SK-N-SH (cell line): ENCODE measurements at regions not wholly inside any gene's neighbourhood (a gene's known extent, or its start where the extent isn't known, plus 50 kb on each side); places are given as distances from the start of the nearest gene placed in this dataset.

Experiments used
- CTCF ChIA-PET: fragments of 300-600, 350-600 bp; formaldehyde crosslinking; extraction: SDS; loops from one replicate; lab custom pipeline; 2021; lab: Yijun Ruan, JAX
- POLR2A ChIA-PET: fragments of 350-600 bp; sonication (Branson Sonifier 250); formaldehyde crosslinking; extraction: SDS; loops from one replicate; lab custom pipeline; 2020; ENCODE audit warnings: antibody characterized with exemption, inconsistent platforms; lab: Yijun Ruan, JAX
- DNase-seq: peaks from one replicate; pipeline ENCODE4 v3.0.0; 2012
- H2AFZ ChIP-seq: fragments of 200-600 bp; sonication (generic); 2 replicates; pipeline ENCODE4 v1.8.1; 2016; ENCODE audit warnings: antibody characterized with exemption, mild to moderate bottlenecking, low read depth
- H3F3A ChIP-seq: fragments of 200-600 bp; sonication (generic); replicated peaks from 2 replicates; pipeline ENCODE3; 2016; ENCODE audit warnings: antibody characterized with exemption, mild to moderate bottlenecking; ENCODE audit not compliant: insufficient read depth
- H3K27ac ChIP-seq, 2 experiments: fragments of 200-500 bp in 1 of 2; fragments of 200-600 bp in 1 of 2; sonication (Bioruptor generic) in 1 of 2; sonication (generic), shearing (Covaris generic) in 1 of 2; 2 replicates each; pipeline versions ENCODE4 v1.5.1 to v1.6.1; 2014 to 2016; ENCODE audit warnings: low read depth in 2 of 2, inconsistent platforms in 1 of 2, low read length in 1 of 2, mild to moderate bottlenecking in 1 of 2, mixed read lengths in 1 of 2
- H3K27me3 ChIP-seq: fragments of 200-600 bp; sonication (generic), shearing (Covaris generic); 2 replicates; pipeline ENCODE4 v1.6.1; 2016; ENCODE audit warnings: mixed run types; ENCODE audit not compliant: insufficient read depth
- H3K36me3 ChIP-seq, 2 experiments: fragments of 200-500 bp in 1 of 2; fragments of 200-600 bp in 1 of 2; sonication (Bioruptor generic) in 1 of 2; sonication (generic) in 1 of 2; replicated peaks in 1 of 2; 2 replicates each; pipeline versions ENCODE3 to v1.5.1; 2014 to 2016; ENCODE audit warnings: low read length in 1 of 2, mild to moderate bottlenecking in 1 of 2; ENCODE audit not compliant: insufficient read depth in 2 of 2, control insufficient read depth in 1 of 2
- H3K4me1 ChIP-seq, 2 experiments: fragments of 200-500 bp in 1 of 2; fragments of 200-600 bp in 1 of 2; sonication (Bioruptor generic) in 1 of 2; sonication (generic), shearing (Covaris generic) in 1 of 2; 2 replicates each; pipeline versions ENCODE4 v1.5.1 to v1.6.1; 2014 to 2016; ENCODE audit warnings: low read depth in 1 of 2, low read length in 1 of 2, mixed run types in 1 of 2; ENCODE audit not compliant: insufficient read depth in 2 of 2, control insufficient read depth in 1 of 2
- H3K4me2 ChIP-seq: fragments of 200-600 bp; sonication (generic), shearing (Covaris generic); 2 replicates; pipeline ENCODE4 v1.6.1; 2017; ENCODE audit warnings: mixed run types
- H3K4me3 ChIP-seq, 2 experiments: fragments of 200-500 bp in 1 of 2; fragments of 200-600 bp in 1 of 2; sonication (Bioruptor generic) in 1 of 2; sonication (generic), shearing (Covaris generic) in 1 of 2; 2 replicates each; pipeline versions ENCODE4 v1.5.1 to v1.8.1; 2014 to 2016; ENCODE audit warnings: low read depth in 2 of 2, inconsistent platforms in 1 of 2, low read length in 1 of 2, mild to moderate bottlenecking in 1 of 2, mixed read lengths in 1 of 2, moderate library complexity in 1 of 2
- H3K79me2 ChIP-seq: fragments of 200-600 bp; sonication (generic); 2 replicates; pipeline ENCODE4 v1.8.1; 2017; ENCODE audit warnings: mild to moderate bottlenecking; ENCODE audit not compliant: insufficient read depth
- H3K9ac ChIP-seq: fragments of 200-600 bp; sonication (generic); 2 replicates; pipeline ENCODE4 v1.6.1; 2017; ENCODE audit warnings: mixed run types
- H3K9me2 ChIP-seq: fragments of 200-600 bp; sonication (generic); 2 replicates; pipeline ENCODE4 v1.6.1; 2017; ENCODE audit warnings: mixed run types
- H3K9me3 ChIP-seq: fragments of 200-600 bp; sonication (generic); 2 replicates; pipeline ENCODE4 v1.6.1; 2017; ENCODE audit warnings: mixed run types, mild to moderate bottlenecking, moderate library complexity
- H4K20me1 ChIP-seq: fragments of 200-600 bp; sonication (generic); 2 replicates; pipeline ENCODE4 v1.6.1; 2017; ENCODE audit warnings: mild to moderate bottlenecking, mixed run types; ENCODE audit not compliant: insufficient read depth
- CHD2 ChIP-seq: fragments of 150-350 bp; IDR thresholded peaks from 2 replicates; pipeline ENCODE4 v1.6.1; 2018; ENCODE audit warnings: low read length; ENCODE audit not compliant: partially characterized antibody
- EP300 ChIP-seq, 2 experiments: IDR thresholded peaks; 2 replicates each; pipeline versions ENCODE4 v1.4.0 to v1.6.1; 2012; ENCODE audit warnings: borderline replicate concordance in 1 of 2, low read depth in 1 of 2, low read length in 1 of 2
- FOSL2 ChIP-seq: IDR thresholded peaks from 2 replicates; pipeline ENCODE4 v1.4.0; 2012; ENCODE audit warnings: low read depth, mild to moderate bottlenecking, moderate library complexity, borderline replicate concordance
- FOXM1 ChIP-seq: IDR thresholded peaks from 2 replicates; pipeline ENCODE4 v1.4.0; 2012; ENCODE audit warnings: low read depth, mild to moderate bottlenecking
- GABPA ChIP-seq: IDR thresholded peaks from 2 replicates; pipeline ENCODE4 v1.4.0; 2012; ENCODE audit warnings: low read depth, mild to moderate bottlenecking
- GATA2 ChIP-seq: sonication (generic); formaldehyde crosslinking; IDR thresholded peaks from 2 replicates; pipeline ENCODE4 v1.5.0; 2020; ENCODE audit warnings: mild to moderate bottlenecking, missing genetic modification reagents
- JUND ChIP-seq: IDR thresholded peaks from 2 replicates; pipeline ENCODE4 v1.4.0; 2012
- NRF1 ChIP-seq: IDR thresholded peaks from 2 replicates; pipeline ENCODE4 v1.6.1; 2012; ENCODE audit warnings: low read depth, mild to moderate bottlenecking, low read length
- RCOR1 ChIP-seq: fragments of 150-350 bp; IDR thresholded peaks from 2 replicates; pipeline ENCODE4 v1.6.1; 2017; ENCODE audit warnings: antibody characterized with exemption, low read length
- RFX5 ChIP-seq: IDR thresholded peaks from 2 replicates; pipeline ENCODE4 v1.6.1; 2012; ENCODE audit warnings: mild to moderate bottlenecking, improper control_type of control experiment, low read length
- SIN3A ChIP-seq: IDR thresholded peaks from 2 replicates; pipeline ENCODE4 v1.6.1; 2012; ENCODE audit warnings: low read depth, mild to moderate bottlenecking, low read length, moderate library complexity, borderline replicate concordance
- SMC3 ChIP-seq: IDR thresholded peaks from 2 replicates; pipeline ENCODE4 v1.6.1; 2012; ENCODE audit warnings: low read depth, low read length, improper control_type of control experiment
- TAF1 ChIP-seq: IDR thresholded peaks from 2 replicates; pipeline ENCODE4 v1.6.1; 2012; ENCODE audit warnings: low read depth, mild to moderate bottlenecking, low read length, moderate library complexity, borderline replicate concordance
- TCF12 ChIP-seq: IDR thresholded peaks from 2 replicates; pipeline ENCODE4 v1.4.0; 2012
- TEAD4 ChIP-seq: IDR thresholded peaks from 2 replicates; pipeline ENCODE4 v1.4.0; 2012; ENCODE audit warnings: mild to moderate bottlenecking, borderline replicate concordance; ENCODE audit not compliant: insufficient read depth
- WGBS: methylation state at CpG from one replicate; pipeline ENCODE4 v1.1.6; 2017; ENCODE audit warnings: low lambda C conversion rate; 5-methylcytosine and 5-hydroxymethylcytosine counted together
- TF ChIP-seq, protein P1 (sequence below): IDR thresholded peaks from 2 replicates; pipeline ENCODE4 v1.4.0; 2012; ENCODE audit warnings: low read depth, borderline replicate concordance
- TF ChIP-seq, protein P2 (sequence below): IDR thresholded peaks from 2 replicates; pipeline ENCODE4 v1.4.0; 2012; ENCODE audit warnings: low read depth, borderline replicate concordance
- TF ChIP-seq, protein P3 (sequence below): fragments of 200-600 bp; sonication (generic); IDR thresholded peaks from 2 replicates; pipeline ENCODE4 v1.6.1; 2017; ENCODE audit warnings: antibody characterized with exemption, mild to moderate bottlenecking, moderate library complexity
- TF ChIP-seq, protein P4 (sequence below): IDR thresholded peaks from 2 replicates; pipeline ENCODE4 v1.6.1; 2012; ENCODE audit warnings: mild to moderate bottlenecking, low read depth, low read length, moderate library complexity

DNA sequence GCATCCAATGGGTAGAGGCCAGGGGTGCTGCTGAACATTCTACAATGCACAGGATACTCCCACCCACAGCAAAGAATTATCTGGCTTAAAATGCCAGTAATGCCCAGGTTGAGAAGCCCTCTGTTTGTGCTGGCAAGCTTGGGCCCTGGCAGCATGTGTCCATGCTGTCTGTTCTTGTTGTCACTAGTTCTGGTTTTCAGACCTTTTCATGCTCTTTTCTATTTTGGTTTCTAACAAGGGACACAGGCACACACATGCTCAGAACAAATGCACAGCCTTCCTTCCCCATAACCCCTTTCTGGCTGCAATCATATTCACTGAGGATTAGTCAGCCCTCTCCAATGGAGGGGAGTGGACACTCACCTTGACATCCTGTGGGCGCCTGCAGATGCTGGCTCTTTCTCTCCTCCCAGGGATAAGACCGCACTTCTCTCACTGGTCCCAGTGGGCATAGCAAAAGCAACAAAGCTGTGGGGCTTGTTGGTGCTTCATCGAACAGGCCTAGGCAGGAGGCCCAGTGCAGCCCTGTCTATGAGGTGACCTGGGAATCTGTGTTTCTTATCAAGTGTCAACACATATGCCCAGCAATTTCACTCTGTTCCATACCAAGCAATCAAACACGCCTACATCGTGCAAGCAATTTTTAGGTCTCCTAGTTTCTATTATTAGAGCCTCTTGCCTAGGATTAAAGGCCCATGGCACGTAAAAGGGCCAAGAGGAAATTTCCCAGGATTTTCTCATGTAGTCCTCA, 271.1 kb upstream of the CCL2 start:
- Histone ChIP-seq H3K9ac (no peak overlapping the region), H3K9me2 (no peaks in the 10 kb centered on the region), H3K27ac (no peak overlapping the region), H3K4me3 (no peak overlapping the region), H4K20me1 (no peaks in the 10 kb centered on the region)
- TF ChIP-seq RCOR1 (no peak), CHD2 (no peak), TAF1 (no peak), RFX5 (no peak), TCF12 (no peak), FOSL2 (no peak), NRF1 (no peak), JUND (no peak)
- TF ChIP-seq, protein P1, sequence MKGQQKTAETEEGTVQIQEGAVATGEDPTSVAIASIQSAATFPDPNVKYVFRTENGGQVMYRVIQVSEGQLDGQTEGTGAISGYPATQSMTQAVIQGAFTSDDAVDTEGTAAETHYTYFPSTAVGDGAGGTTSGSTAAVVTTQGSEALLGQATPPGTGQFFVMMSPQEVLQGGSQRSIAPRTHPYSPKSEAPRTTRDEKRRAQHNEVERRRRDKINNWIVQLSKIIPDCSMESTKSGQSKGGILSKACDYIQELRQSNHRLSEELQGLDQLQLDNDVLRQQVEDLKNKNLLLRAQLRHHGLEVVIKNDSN, result no peak
- TF ChIP-seq, protein P2, sequence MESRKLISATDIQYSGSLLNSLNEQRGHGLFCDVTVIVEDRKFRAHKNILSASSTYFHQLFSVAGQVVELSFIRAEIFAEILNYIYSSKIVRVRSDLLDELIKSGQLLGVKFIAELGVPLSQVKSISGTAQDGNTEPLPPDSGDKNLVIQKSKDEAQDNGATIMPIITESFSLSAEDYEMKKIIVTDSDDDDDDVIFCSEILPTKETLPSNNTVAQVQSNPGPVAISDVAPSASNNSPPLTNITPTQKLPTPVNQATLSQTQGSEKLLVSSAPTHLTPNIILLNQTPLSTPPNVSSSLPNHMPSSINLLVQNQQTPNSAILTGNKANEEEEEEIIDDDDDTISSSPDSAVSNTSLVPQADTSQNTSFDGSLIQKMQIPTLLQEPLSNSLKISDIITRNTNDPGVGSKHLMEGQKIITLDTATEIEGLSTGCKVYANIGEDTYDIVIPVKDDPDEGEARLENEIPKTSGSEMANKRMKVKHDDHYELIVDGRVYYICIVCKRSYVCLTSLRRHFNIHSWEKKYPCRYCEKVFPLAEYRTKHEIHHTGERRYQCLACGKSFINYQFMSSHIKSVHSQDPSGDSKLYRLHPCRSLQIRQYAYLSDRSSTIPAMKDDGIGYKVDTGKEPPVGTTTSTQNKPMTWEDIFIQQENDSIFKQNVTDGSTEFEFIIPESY, result no peak
- TF ChIP-seq, all 33 proteins: peak for 0
- Histone ChIP-seq H3K4me1 (peaks cover 0 to 4% of the 10 kb centered on the region in 2 experiments; a peak in 1 of 4 replicates), H3K4me2 (no peak overlapping the region), H3F3A (no peaks in the 10 kb centered on the region), H2AFZ (no peak overlapping the region), H3K27me3 (no peaks in the 10 kb centered on the region), H3K79me2 (no peaks in the 10 kb centered on the region), H3K36me3 (no peaks in the 10 kb centered on the region), H3K9me3 (no peaks in the 10 kb centered on the region)
- POLR2A ChIA-PET, result no interaction called here
- CTCF ChIA-PET, result no interaction called here
- no peak for DNase-seq
- WGBS, result 30% methylated on average over 6 of the region's 6 CpGs

DNA sequence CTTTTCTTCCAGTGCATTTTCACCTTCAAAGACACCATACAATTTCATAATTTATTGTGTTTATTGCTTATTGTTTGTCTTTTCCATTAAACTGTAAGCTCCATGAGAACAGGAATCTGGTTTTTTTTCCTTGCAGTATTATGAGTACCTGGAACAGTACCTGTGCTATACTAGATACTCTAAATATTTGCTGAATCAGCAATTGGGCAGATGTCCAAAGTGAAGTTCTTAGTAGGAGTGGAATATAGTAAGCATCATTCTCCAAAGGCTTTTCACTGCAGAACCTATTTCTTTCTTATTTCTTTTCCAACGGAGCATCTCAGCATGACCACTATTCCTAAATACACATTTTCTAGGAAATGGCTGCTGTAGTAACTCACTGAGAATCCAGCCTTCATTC, 269.0 kb upstream of the CCL2 start:
- no peaks in the 10 kb centered on the region for H3K9me3 ChIP-seq
- no peak for DNase-seq
- POLR2A ChIA-PET, result no interaction called here
- H3K4me1 ChIP-seq, result peaks cover 0 to 4% of the 10 kb centered on the region in 2 experiments; a peak in 1 of 4 replicates
- H3K27me3 ChIP-seq, result no peaks in the 10 kb centered on the region
- H3K4me2 ChIP-seq, result no peak overlapping the region
- 0% methylated on average over 1 of the region's 1 CpG for WGBS
- no peak overlapping the region for H2AFZ ChIP-seq
- no peaks in the 10 kb centered on the region for H3K79me2 ChIP-seq
- no peak overlapping the region for H3K9ac ChIP-seq
- no peaks in the 10 kb centered on the region for H4K20me1 ChIP-seq
- H3K9me2 ChIP-seq, result no peaks in the 10 kb centered on the region
- H3K4me3 ChIP-seq, result no peak overlapping the region
- H3K27ac ChIP-seq, result no peak overlapping the region
- CTCF ChIA-PET, result interaction anchor here (1.0 to 1.4 kb wide), 3 partner anchors 42 to 161 kb away, joined by 3 read pairs; no protein-coding TSS in a partner anchor
- no peaks in the 10 kb centered on the region for H3F3A ChIP-seq
- no peaks in the 10 kb centered on the region for H3K36me3 ChIP-seq
- TF ChIP-seq TEAD4 (no peak), GATA2 (no peak), SMC3 (no peak), EP300 (IDR thresholded peaks at IDR 0.05; ENCODE audit: borderline replicate concordance in 1 of 2, low read depth in 1 of 2, low read length in 1 of 2) (no peak), RFX5 (no peak), TCF12 (no peak), FOXM1 (no peak), GABPA (no peak), SIN3A (no peak)
- TF ChIP-seq, protein P3, sequence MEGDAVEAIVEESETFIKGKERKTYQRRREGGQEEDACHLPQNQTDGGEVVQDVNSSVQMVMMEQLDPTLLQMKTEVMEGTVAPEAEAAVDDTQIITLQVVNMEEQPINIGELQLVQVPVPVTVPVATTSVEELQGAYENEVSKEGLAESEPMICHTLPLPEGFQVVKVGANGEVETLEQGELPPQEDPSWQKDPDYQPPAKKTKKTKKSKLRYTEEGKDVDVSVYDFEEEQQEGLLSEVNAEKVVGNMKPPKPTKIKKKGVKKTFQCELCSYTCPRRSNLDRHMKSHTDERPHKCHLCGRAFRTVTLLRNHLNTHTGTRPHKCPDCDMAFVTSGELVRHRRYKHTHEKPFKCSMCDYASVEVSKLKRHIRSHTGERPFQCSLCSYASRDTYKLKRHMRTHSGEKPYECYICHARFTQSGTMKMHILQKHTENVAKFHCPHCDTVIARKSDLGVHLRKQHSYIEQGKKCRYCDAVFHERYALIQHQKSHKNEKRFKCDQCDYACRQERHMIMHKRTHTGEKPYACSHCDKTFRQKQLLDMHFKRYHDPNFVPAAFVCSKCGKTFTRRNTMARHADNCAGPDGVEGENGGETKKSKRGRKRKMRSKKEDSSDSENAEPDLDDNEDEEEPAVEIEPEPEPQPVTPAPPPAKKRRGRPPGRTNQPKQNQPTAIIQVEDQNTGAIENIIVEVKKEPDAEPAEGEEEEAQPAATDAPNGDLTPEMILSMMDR, result no peak
- TF ChIP-seq, protein P4, sequence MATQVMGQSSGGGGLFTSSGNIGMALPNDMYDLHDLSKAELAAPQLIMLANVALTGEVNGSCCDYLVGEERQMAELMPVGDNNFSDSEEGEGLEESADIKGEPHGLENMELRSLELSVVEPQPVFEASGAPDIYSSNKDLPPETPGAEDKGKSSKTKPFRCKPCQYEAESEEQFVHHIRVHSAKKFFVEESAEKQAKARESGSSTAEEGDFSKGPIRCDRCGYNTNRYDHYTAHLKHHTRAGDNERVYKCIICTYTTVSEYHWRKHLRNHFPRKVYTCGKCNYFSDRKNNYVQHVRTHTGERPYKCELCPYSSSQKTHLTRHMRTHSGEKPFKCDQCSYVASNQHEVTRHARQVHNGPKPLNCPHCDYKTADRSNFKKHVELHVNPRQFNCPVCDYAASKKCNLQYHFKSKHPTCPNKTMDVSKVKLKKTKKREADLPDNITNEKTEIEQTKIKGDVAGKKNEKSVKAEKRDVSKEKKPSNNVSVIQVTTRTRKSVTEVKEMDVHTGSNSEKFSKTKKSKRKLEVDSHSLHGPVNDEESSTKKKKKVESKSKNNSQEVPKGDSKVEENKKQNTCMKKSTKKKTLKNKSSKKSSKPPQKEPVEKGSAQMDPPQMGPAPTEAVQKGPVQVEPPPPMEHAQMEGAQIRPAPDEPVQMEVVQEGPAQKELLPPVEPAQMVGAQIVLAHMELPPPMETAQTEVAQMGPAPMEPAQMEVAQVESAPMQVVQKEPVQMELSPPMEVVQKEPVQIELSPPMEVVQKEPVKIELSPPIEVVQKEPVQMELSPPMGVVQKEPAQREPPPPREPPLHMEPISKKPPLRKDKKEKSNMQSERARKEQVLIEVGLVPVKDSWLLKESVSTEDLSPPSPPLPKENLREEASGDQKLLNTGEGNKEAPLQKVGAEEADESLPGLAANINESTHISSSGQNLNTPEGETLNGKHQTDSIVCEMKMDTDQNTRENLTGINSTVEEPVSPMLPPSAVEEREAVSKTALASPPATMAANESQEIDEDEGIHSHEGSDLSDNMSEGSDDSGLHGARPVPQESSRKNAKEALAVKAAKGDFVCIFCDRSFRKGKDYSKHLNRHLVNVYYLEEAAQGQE, result no peak
